GM18868 (cell line): ENCODE measurements at regions not wholly inside any gene's neighbourhood (a gene's known extent, or its start where the extent isn't known, plus 50 kb on each side); places are given as distances from the start of the nearest gene placed in this dataset.
A peak's percentile ranks its signal among the peaks of the same experiment; 100 is the strongest.

Experiments
- ATAC-seq: cut with Tn5 transposase; IDR thresholded peaks from one replicate; pipeline ENCODE4 v1.9.1; 2021; ENCODE audit warnings: mild to moderate bottlenecking, moderate library complexity; ENCODE audit not compliant: unreplicated experiment

- no peak for ATAC-seq
Measured at GRCh38 chr18:76579301-76579695, 84.3 kb upstream of the ZNF516 start.

DNA sequence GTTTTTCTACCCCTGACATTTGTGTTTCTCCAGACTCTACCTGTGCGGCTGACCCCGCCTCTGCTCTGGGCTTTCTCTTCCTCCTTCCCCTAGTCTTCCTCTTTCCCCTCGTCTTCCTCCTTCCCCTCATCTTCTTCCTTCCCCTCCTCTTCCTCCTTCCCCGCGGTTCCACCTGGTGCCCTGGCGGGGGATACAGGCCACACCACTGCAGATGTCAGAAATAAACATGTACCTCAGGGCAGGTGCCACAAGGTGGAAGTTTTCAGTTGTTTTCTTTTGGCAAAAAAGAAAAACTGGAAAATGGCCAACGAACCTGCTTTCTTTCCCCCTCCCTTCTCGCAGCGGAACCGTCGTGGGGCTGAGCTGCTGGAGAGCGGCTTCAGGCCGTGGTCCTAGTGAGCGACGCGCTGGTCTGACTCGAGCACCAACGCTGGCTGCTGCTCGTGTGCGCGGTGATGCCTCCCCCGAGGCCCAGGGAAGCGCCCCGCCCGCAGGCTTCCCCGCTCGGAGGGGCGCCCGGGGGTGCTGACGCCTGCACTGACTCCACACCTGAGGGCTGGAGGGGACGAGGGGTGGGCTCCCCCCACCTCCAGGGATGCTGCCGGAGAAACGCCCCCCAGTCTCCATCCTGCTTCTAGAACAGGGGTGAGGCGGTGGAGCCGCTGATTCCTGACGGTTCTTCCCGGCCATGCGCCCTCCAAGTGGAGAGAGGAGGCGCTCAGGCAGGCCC, 83.7 kb upstream of the ZNF516 start:
- ATAC-seq, result no peak

DNA sequence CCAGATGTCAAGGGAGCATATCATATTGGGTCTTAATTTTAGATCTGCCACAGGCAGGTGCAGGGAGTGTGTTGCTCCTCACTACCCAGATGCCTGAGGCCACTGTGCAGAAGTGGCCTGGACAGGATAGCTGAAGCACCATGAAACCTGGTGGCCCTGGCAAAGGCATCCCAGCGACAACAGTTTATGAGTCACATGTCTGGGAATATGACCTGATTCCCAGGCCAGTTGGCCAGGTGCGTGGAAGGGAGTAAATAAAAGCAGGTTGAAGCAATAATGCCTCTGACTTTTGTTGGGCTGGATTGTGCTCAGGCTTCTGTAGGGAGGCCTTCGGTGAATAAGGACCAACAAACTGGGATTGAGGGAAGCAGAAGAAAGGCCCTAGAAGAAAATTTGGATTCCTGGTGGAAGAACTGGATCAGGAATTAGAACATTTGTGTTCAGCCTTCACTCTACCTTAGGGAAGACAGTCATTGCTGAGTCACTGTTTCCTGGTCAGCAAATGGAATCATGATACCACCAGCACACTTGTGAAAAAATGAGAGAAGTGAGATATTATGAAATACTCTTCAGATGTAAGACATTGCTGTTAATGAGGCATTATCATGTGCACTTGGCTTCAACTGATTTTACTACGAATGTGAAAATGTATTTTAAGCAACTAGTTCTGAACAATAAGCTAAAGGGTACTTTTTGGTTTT, 78.4 kb upstream of the ZNF516 start:
- no peak for ATAC-seq

DNA sequence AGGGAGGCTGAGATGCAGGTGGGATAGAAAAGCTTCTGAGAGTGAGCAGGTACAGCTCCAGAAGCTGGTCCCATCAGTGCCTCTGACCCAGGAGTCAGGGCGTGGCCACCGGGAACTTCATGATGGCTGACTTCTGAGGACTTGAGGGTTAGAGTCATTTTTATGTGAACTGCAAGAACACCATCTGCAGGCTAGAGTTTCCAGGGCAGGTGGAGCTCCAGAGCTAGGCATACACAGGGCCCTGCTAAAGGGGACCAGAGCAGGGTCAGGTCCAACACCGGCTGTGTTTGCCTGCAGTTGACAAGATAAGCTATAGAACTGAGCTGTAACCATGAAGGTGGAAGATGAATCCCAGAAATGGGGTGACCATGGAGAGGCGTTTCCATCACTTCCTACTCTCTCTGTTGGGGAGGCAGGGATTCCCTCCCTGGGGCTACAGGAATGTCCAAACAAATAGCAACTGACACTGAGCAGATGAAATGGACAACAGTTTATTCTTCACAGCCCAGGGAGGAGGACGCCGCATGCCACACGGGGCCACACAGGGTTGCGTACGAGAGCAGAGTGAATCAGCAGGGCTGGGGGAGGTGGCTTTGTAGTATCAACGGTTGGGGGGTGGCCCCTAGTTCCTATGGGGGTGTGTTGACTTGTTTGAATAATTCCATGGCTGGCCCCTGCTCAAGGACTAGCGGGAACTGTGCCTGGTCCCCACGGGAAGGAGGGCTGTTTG, 77.6 kb upstream of the ZNF516 start:
- peak; percentile 41 for ATAC-seq

DNA sequence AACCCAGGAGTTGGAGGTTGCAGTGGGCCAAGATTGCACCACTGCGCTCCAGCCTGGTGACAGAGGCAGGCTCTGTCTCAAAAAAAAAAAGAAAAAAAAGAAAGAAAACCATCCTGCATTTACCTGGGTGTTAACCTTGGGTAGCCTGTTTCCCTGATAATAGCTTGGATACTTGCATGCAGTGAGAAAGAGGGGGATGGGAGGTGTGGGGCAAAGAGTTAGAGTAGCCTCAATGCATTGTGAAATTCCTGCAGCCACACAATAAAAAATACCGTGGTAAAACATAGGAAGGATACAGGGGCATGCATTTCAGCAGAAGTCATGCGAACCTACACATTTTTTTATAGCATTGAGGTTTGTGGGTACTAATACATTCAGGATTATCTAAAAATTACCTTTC, 76.6 kb upstream of the ZNF516 start:
- ATAC-seq, result no peak

DNA sequence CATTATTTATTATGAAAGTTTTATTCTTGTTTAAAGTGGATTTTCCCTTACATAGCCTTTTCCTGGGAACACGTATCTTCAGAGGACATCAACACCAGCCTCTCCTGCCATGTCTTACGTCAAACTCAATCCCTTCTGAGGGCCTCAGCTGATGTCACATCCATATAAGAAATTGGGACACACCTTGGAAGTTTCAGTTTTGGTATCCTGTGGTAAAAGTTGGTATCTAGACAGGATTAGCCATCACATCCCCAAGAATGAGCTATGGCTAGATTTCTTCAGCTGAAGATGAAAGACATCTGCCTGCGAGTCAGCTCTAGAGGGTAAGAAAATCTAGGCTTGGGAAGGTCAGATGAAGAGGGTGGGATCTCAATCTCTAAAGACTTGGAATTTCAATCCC, 75.8 kb upstream of the ZNF516 start:
- ATAC-seq, result no peak

- no peak for ATAC-seq
Measured at GRCh38 chr18:76569644-76570419, 74.8 kb upstream of the ZNF516 start.

- no peak for ATAC-seq
Measured at GRCh38 chr18:76568731-76569130, 73.7 kb upstream of the ZNF516 start.

DNA sequence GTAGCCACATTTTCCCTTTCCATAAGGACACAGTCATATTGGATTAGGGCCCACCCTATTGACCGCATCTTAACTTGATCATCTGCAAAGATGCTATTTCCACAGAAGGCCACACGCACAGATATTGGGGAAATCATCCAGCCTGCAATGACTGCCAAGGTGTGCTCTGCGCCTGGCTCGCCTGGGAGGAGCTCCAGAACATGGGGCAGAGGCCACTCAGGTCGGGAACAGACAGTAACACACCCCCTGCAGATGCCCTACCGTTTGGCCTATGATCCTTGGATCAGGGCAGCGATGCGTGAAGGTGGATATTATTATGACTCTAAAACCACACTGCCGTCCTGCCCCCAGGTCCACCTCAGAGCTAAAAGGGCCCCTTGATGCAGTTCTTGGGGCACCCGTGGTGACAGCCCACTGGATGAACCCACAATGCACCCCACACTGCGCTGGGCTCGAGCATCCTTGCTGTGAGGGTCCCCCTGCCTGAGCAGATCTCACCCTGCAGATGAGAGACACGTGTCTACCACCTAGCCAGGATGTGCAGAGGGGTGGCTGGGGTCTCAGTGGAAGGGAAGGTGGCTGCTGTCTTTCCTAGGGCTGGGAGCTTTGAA, 72.9 kb upstream of the ZNF516 start:
- ATAC-seq, result no peak

- ATAC-seq, result no peak
Measured at GRCh38 chr18:76566987-76567386, 71.9 kb upstream of the ZNF516 start.

DNA sequence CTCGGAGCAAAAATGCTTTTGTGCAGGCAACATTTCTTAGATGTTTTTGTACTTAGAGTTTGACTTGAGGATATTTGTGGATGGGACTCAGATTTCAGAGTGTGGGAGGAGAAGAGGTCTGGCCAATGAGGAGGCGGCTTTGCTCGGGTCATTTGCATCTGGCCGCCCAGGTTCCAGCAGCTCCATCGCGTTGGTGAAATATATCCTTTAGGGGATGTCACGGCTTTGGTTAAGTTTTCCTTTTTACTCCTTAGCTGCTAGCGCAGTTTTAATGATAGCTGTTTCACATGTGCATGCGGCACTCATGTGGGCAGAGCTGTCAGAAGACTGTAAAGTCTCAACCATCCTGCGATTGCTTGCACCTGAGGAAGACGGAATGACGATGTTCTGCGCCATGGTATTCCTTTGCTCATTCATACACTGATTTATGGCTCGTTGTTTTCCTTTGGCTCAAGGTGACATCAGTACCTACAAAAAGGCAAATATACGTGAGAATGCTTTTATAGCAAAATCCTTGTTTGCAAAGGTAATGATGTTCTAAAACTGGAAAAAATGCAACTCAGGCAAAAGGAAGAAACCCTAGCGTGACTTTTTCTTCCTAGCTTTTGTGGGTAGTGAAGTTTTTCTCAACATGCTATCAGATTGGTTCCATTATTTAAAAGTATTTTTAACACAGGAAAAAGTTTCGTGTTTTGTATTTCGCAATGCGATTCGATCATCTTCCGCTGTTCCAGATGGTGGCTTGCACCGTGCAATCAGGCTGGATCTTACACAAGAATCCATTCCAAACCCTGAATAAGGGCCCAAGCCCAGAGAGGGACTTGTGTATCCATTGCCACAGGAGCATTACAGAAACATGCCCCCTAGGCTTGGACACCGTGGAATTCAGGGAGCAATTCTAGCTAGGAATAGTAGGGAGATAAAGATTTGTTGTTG, 70.5 kb upstream of the ZNF516 start:
- ATAC-seq, result no peak

GRCh38 chr18:76564655-76565237, 69.7 kb upstream of the ZNF516 start:
- no peak for ATAC-seq

DNA sequence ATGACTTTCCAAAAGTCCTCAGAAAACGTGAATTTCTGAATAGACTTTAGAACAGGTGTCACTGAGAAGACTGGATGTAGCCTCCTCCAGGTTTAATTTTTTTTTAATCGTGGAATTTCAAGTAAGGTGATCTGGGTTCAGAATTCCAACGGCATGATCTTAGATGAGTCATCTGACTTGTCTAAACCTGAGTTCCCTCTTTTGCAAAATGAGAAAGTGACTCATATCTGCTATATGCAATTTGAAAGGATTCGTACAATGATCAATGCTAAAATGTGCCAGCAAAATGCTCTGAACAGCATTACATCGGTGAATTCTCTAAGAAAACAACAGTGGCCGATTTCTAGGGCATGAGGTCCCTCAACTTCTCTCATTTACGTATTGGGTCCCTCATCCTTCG, 69.1 kb upstream of the ZNF516 start:
- no peak for ATAC-seq

DNA sequence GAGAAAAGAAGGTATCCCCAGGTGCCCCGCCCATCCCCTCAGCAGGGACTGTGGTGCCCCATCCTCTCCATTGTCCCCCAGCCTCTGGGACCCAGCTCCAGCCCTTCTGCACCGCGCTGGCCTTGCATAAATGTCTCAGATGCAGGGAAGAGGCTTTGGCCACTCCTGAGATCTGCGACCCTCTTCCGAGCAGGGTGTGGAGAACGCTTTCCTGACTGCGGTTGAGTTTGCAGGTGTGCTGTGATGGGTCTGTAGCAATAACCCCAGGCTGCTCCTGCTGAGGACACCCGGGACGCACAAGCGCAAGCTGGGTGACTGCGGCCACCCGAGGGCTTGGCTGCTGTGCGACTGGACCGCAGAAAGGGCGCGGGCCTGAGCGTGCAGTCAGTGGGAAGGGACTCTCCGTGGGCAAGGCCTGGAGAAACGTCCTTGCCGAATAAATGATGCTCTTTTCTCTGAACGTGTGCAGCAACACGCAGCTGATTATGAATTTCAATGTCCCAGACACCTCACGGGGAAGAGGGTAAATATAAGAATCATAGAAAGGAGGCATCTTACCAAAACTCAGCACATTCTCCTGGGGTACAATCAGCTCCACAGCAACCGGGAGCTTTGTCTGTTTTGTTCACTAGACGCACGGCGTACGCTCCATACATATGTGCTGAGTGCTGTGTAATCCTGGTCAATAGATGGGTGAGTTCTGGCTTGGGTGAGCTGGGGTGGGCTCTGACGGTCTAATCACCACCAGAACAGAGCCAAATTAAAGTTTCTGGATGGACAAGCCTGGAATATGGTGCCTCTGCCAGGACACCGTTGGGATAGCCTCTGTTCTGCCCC, 67.5 kb upstream of the ZNF516 start:
- no peak for ATAC-seq

GRCh38 chr18:76558881-76559667, 64.0 kb upstream of the ZNF516 start:
- no peak for ATAC-seq

GRCh38 chr18:76557026-76557575, 62.1 kb upstream of the ZNF516 start:
- ATAC-seq, result no peak

- ATAC-seq, result no peak
Measured at GRCh38 chr18:76554547-76555222, 59.6 kb upstream of the ZNF516 start.
